Osteoblast (primary cell): ENCODE measurements at regions not wholly inside any gene's neighbourhood (a gene's known extent, or its start where the extent isn't known, plus 50 kb on each side); places are given as distances from the start of the nearest gene placed in this dataset.

Source experiments
- DNase-seq: peaks from one replicate; pipeline ENCODE4 v3.0.0; 2011; ENCODE audit warnings: low spot score, mixed read lengths; ENCODE audit not compliant: insufficient read length; ENCODE audit errors: missing footprints
- H2AFZ ChIP-seq: 2 replicates; pipeline ENCODE4 v1.6.0; 2011; ENCODE audit warnings: mild to moderate bottlenecking, low read length
- H3K27ac ChIP-seq: 2 replicates; pipeline ENCODE4 v1.5.1; 2011; ENCODE audit warnings: mild to moderate bottlenecking, low read depth, low read length, moderate library complexity
- H3K27me3 ChIP-seq: 2 replicates; pipeline ENCODE4 v1.6.0; 2012; ENCODE audit warnings: mild to moderate bottlenecking, control low read depth, inconsistent platforms, low read length, moderate library complexity; ENCODE audit not compliant: insufficient read depth
- H3K36me3 ChIP-seq: 2 replicates; pipeline ENCODE4 v1.5.1; 2011; ENCODE audit warnings: mild to moderate bottlenecking, low read length, control low read depth, moderate library complexity; ENCODE audit not compliant: insufficient read depth
- H3K4me1 ChIP-seq: 2 replicates; pipeline ENCODE4 v1.5.1; 2011; ENCODE audit warnings: mild to moderate bottlenecking, low read length, control low read depth, moderate library complexity; ENCODE audit not compliant: insufficient read depth
- H3K4me2 ChIP-seq: 2 replicates; pipeline ENCODE4 v1.6.0; 2011; ENCODE audit warnings: mild to moderate bottlenecking, low read length; ENCODE audit not compliant: insufficient read depth
- H3K4me3 ChIP-seq: fragments of 200-600 bp; sonication (generic); 3 replicates; pipeline ENCODE4 v1.5.1; 2012; ENCODE audit warnings: mild to moderate bottlenecking, low read length, inconsistent platforms; ENCODE audit not compliant: insufficient read depth
- H3K79me2 ChIP-seq: 2 replicates; pipeline ENCODE4 v1.6.0; 2012; ENCODE audit warnings: mild to moderate bottlenecking, low read length, control low read depth, inconsistent platforms; ENCODE audit not compliant: insufficient read depth
- H3K9me3 ChIP-seq: 2 replicates; pipeline ENCODE4 v1.5.1; 2011; ENCODE audit warnings: low read depth, low read length, control low read depth
- H4K20me1 ChIP-seq: 2 replicates; pipeline ENCODE4 v1.6.0; 2012; ENCODE audit warnings: mild to moderate bottlenecking, low read length, control low read depth; ENCODE audit not compliant: insufficient read depth
- TF ChIP-seq, protein P1 (sequence below): IDR thresholded peaks from 2 replicates; pipeline ENCODE4 v1.5.1; 2011; ENCODE audit warnings: mild to moderate bottlenecking, low read depth, low read length, moderate library complexity; ENCODE audit errors: extremely low read depth

DNA sequence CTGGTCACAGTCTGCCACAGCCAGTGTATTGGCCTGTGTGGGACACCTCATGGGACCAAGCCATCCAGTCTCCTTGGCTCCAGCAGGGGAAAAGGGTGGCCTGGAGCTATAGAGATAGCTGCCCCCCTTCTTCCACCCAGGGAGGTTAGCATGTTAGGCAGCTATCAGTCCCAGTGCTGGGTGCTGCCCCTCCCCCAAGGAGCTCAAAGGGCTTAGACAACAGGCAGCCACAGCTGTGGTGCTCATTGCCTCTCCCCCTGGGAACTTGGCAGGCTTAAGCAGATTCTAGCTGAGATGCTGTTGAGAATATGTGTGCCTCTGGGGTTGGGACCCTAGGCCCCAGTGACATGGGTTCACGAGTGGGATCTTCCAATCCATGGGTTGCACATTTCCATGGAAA lies 226.0 kb upstream of the PTGER4 start:
- no peaks in the 10 kb centered on the region for H3K9me3 ChIP-seq
- TF ChIP-seq, protein P1, sequence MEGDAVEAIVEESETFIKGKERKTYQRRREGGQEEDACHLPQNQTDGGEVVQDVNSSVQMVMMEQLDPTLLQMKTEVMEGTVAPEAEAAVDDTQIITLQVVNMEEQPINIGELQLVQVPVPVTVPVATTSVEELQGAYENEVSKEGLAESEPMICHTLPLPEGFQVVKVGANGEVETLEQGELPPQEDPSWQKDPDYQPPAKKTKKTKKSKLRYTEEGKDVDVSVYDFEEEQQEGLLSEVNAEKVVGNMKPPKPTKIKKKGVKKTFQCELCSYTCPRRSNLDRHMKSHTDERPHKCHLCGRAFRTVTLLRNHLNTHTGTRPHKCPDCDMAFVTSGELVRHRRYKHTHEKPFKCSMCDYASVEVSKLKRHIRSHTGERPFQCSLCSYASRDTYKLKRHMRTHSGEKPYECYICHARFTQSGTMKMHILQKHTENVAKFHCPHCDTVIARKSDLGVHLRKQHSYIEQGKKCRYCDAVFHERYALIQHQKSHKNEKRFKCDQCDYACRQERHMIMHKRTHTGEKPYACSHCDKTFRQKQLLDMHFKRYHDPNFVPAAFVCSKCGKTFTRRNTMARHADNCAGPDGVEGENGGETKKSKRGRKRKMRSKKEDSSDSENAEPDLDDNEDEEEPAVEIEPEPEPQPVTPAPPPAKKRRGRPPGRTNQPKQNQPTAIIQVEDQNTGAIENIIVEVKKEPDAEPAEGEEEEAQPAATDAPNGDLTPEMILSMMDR = no peak
- no peak for DNase-seq
- no peaks in the 10 kb centered on the region for H3K36me3 ChIP-seq
- H3K27ac ChIP-seq = no peak overlapping the region
- H3K4me2 ChIP-seq = no peak overlapping the region
- no peaks in the 10 kb centered on the region for H3K4me1 ChIP-seq
- H3K27me3 ChIP-seq = no peaks in the 10 kb centered on the region
- H2AFZ ChIP-seq = no peak overlapping the region
- no peaks in the 10 kb centered on the region for H3K79me2 ChIP-seq
- no peak overlapping the region for H3K4me3 ChIP-seq
- H4K20me1 ChIP-seq = no peaks in the 10 kb centered on the region

DNA sequence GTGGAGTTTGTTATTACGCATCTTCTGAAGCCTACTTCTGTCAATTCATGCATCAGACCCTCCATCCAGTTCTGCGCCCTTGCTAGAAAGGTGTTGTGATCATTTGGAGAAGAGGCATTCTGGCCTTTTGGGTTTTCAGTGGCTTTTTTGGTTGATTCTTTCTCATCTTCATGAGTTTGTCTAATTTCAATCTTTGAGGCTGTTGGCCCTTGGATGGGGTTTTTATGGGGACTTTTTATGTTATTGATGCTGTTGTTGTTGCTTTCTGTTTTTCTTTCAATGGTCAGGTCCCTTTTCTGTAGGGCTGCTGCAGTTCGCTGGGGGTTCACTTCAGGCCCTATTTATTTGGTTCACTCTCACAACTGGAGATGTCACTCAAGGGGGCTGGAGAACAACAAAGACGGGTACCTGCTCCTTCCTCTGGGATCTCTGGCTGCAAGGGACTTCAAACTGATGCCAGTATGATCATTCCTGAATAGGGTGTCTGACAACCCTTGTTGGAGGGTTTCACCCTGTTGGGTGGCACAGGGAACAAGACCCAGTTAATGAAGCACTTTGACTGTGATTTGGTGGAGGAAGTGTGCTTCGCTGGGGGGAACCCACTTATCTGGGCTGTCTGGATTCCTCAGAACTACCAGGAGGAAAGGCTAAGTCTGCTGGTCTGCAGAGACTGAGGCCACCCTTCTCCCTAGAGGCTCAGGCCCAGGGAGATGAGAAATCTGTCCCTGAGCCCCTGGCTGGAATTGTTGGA lies 226.7 kb upstream of the PTGER4 start:
- DNase-seq = no peak
- no peaks in the 10 kb centered on the region for H3K27me3 ChIP-seq
- no peaks in the 10 kb centered on the region for H4K20me1 ChIP-seq
- TF ChIP-seq, protein P1 = no peak
- no peak overlapping the region for H3K27ac ChIP-seq
- H3K79me2 ChIP-seq = no peaks in the 10 kb centered on the region
- H3K4me2 ChIP-seq = no peak overlapping the region
- no peaks in the 10 kb centered on the region for H3K4me1 ChIP-seq
- no peaks in the 10 kb centered on the region for H3K36me3 ChIP-seq
- no peak overlapping the region for H2AFZ ChIP-seq
- H3K4me3 ChIP-seq = no peak overlapping the region
- H3K9me3 ChIP-seq = no peaks in the 10 kb centered on the region

DNA sequence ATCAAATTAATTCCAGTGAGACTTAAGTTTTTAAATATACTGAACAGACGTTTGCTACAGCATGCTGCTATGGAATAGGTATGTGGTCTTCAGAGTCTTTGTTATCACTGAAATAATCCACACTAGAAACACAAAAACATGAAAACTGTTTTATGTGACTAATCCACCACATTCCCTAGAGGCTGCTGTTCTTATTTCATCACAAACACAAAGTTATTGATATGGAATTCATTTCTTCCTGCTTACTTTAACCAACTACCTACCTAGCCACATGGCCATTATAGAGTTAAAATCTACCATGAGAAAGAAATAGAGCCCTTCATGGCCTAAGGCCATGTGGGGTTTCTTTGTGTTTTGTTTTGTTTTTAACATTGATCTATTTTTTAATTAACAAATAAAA lies 232.3 kb upstream of the PTGER4 start:
- DNase-seq = peak; percentile 43
- TF ChIP-seq, protein P1 = no peak
- Histone ChIP-seq H3K9me3 (no peaks in the 10 kb centered on the region), H3K27ac (peak overlapping the region; percentile 38), H4K20me1 (no peaks in the 10 kb centered on the region), H3K79me2 (no peaks in the 10 kb centered on the region), H3K4me3 (no peak overlapping the region), H2AFZ (no peak overlapping the region), H3K4me2 (no peak overlapping the region), H3K36me3 (no peaks in the 10 kb centered on the region), H3K27me3 (no peaks in the 10 kb centered on the region), H3K4me1 (peaks cover 4% of the 10 kb centered on the region)

DNA sequence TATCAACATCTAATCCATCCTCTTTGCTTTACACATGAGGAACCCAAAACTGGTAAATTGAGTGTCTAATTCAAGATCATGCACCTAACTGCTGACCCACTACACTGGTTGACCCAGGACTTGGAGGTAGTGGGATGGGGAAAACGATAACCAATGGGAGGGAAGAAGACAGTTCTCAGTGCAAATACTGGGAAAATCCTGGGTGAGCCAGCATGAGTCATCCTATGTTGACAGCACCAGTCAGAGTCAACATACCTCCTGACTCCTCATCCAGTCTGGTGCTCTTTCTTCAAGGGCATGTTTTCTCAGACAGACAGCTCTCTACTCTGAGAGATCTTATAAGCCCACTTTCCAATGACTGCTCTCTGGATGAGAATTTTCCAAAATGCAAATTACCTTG lies 232.8 kb upstream of the PTGER4 start:
- Histone ChIP-seq H3K27ac (peak overlapping the region; percentile 38), H4K20me1 (no peaks in the 10 kb centered on the region), H3K79me2 (no peaks in the 10 kb centered on the region), H3K36me3 (no peaks in the 10 kb centered on the region), H2AFZ (no peak overlapping the region), H3K4me3 (no peak overlapping the region), H3K4me2 (no peak overlapping the region), H3K4me1 (peaks cover 4% of the 10 kb centered on the region), H3K9me3 (no peaks in the 10 kb centered on the region), H3K27me3 (no peaks in the 10 kb centered on the region)
- TF ChIP-seq, protein P1 = no peak
- DNase-seq = peak; percentile 53
